ENCODE measurements at regions not wholly inside any gene's neighbourhood (a gene's known extent, or its start where the extent isn't known, plus 50 kb on each side); places are given as distances from the start of the nearest gene placed in this dataset.

- Histone ChIP-seq H4K20me1 (ENCODE audit: insufficient read depth, low read length) (no peaks in the 10 kb centered on the region), H3K4me3 (ENCODE audit: low read length) (no peak overlapping the region), H3K27me3 (ENCODE audit: low read depth, low read length) (peaks cover 17% of the 10 kb centered on the region; the same call in 1 of the 2 replicates), H3K4me1 (ENCODE audit: low read length) (no peaks in the 10 kb centered on the region), H2AFZ (ENCODE audit: low read depth, low read length) (no peak overlapping the region), H3K79me2 (ENCODE audit: low read length) (no peaks in the 10 kb centered on the region), H3K9me3 (ENCODE audit: insufficient read depth, low read length) (no peaks in the 10 kb centered on the region), H3K9ac (ENCODE audit: low read length) (no peak overlapping the region), H3K36me3 (replicated peaks; ENCODE audit: low read depth, low read length) (no peaks in the 10 kb centered on the region), H3K27ac (ENCODE audit: low read length) (no peak overlapping the region), H3K4me2 (ENCODE audit: low read length) (no peak overlapping the region)
- TF ChIP-seq EZH2phosphoT487 (IDR thresholded peaks at IDR 0.05; ENCODE audit: low read depth) (no peak), CTCF (IDR thresholded peaks at IDR 0.05; ENCODE audit: low read depth, low read length) (no peak)
These were observed 180.9 kb downstream of the EXOC5 start for GRCh38 chr14:57087841-57088240.

- H4K20me1 ChIP-seq (ENCODE audit: insufficient read depth, low read length), result no peaks in the 10 kb centered on the region
- TF ChIP-seq EZH2phosphoT487 (IDR thresholded peaks at IDR 0.05; ENCODE audit: low read depth), result no peak
- no peak for TF ChIP-seq CTCF (IDR thresholded peaks at IDR 0.05; ENCODE audit: low read depth, low read length)
- H3K79me2 ChIP-seq (ENCODE audit: low read length), result no peaks in the 10 kb centered on the region
These were observed 182.2 kb downstream of the EXOC5 start for GRCh38 chr14:57086271-57087162.

GRCh38 chr14:57085801-57086200, 182.9 kb downstream of the EXOC5 start:
- Histone ChIP-seq H2AFZ (ENCODE audit: low read depth, low read length) (no peak overlapping the region), H3K9me3 (ENCODE audit: insufficient read depth, low read length) (no peaks in the 10 kb centered on the region), H3K27me3 (ENCODE audit: low read depth, low read length) (peaks cover 17% of the 10 kb centered on the region; the same call in 1 of the 2 replicates), H3K9ac (ENCODE audit: low read length) (no peak overlapping the region), H3K4me3 (ENCODE audit: low read length) (no peak overlapping the region), H3K79me2 (ENCODE audit: low read length) (no peaks in the 10 kb centered on the region), H3K36me3 (replicated peaks; ENCODE audit: low read depth, low read length) (no peaks in the 10 kb centered on the region), H3K27ac (ENCODE audit: low read length) (no peak overlapping the region), H4K20me1 (ENCODE audit: insufficient read depth, low read length) (no peaks in the 10 kb centered on the region), H3K4me1 (ENCODE audit: low read length) (no peaks in the 10 kb centered on the region), H3K4me2 (ENCODE audit: low read length) (no peak overlapping the region)
- no peak for TF ChIP-seq CTCF (IDR thresholded peaks at IDR 0.05; ENCODE audit: low read depth, low read length)
- TF ChIP-seq EZH2phosphoT487 (IDR thresholded peaks at IDR 0.05; ENCODE audit: low read depth), result no peak

More at GRCh38 chr14:57086271-57087162, 182.2 kb downstream of the EXOC5 start:
- Histone ChIP-seq H3K9me3 (ENCODE audit: insufficient read depth, low read length) (no peaks in the 10 kb centered on the region), H2AFZ (ENCODE audit: low read depth, low read length) (no peak overlapping the region), H3K27me3 (ENCODE audit: low read depth, low read length) (peaks cover 17% of the 10 kb centered on the region; the same call in 1 of the 2 replicates), H3K9ac (ENCODE audit: low read length) (no peak overlapping the region), H3K27ac (ENCODE audit: low read length) (no peak overlapping the region), H3K4me3 (ENCODE audit: low read length) (no peak overlapping the region), H3K4me1 (ENCODE audit: low read length) (no peaks in the 10 kb centered on the region), H3K36me3 (replicated peaks; ENCODE audit: low read depth, low read length) (no peaks in the 10 kb centered on the region), H3K4me2 (ENCODE audit: low read length) (no peak overlapping the region)

GRCh38 chr14:57085043-57085442, 183.7 kb downstream of the EXOC5 start:
- H3K27me3 ChIP-seq (ENCODE audit: low read depth, low read length), result peaks cover 17% of the 10 kb centered on the region; the same call in 1 of the 2 replicates
- no peak overlapping the region for H3K4me3 ChIP-seq (ENCODE audit: low read length)
- no peaks in the 10 kb centered on the region for H3K79me2 ChIP-seq (ENCODE audit: low read length)
- H2AFZ ChIP-seq (ENCODE audit: low read depth, low read length), result no peak overlapping the region
- no peaks in the 10 kb centered on the region for H3K4me1 ChIP-seq (ENCODE audit: low read length)
- H3K4me2 ChIP-seq (ENCODE audit: low read length), result no peak overlapping the region
- H3K9me3 ChIP-seq (ENCODE audit: insufficient read depth, low read length), result no peaks in the 10 kb centered on the region
- no peaks in the 10 kb centered on the region for H3K36me3 ChIP-seq (replicated peaks; ENCODE audit: low read depth, low read length)
- H3K9ac ChIP-seq (ENCODE audit: low read length), result no peak overlapping the region
- H4K20me1 ChIP-seq (ENCODE audit: insufficient read depth, low read length), result no peaks in the 10 kb centered on the region
- TF ChIP-seq EZH2phosphoT487 (IDR thresholded peaks at IDR 0.05; ENCODE audit: low read depth), result no peak
- no peak for TF ChIP-seq CTCF (IDR thresholded peaks at IDR 0.05; ENCODE audit: low read depth, low read length)
- no peak overlapping the region for H3K27ac ChIP-seq (ENCODE audit: low read length)

Measured in OCI-LY3 (cell line).